ENCODE measurements at regions not wholly inside any gene's neighbourhood (a gene's known extent, or its start where the extent isn't known, plus 50 kb on each side); places are given as distances from the start of the nearest gene placed in this dataset.

- no peak overlapping the region for H3K27ac ChIP-seq (replicated peaks)
- peaks cover 2% of the 10 kb centered on the region for H3K27me3 ChIP-seq (ENCODE audit: insufficient read depth, poor library complexity, severe bottlenecking)
- no peak for DNase-seq (ENCODE audit: low read depth in 1 of 2, low spot score in 1 of 2)
- no peak overlapping the region for H3K4me3 ChIP-seq (replicated peaks; ENCODE audit: insufficient read depth, low read length)
- TF ChIP-seq REST (IDR thresholded peaks at IDR 0.05; ENCODE audit: insufficient replicate concordance, low read depth): no peak
- no peak for TF ChIP-seq POLR2AphosphoS5 (IDR thresholded peaks at IDR 0.05; ENCODE audit: low read depth)
- no peak for TF ChIP-seq CTCF (IDR thresholded peaks at IDR 0.05; ENCODE audit: insufficient read depth, low read length)
- no peak for TF ChIP-seq GABPA (IDR thresholded peaks at IDR 0.05; ENCODE audit: low read depth)
- no peak for TF ChIP-seq SPI1 (IDR thresholded peaks at IDR 0.05; ENCODE audit: borderline replicate concordance, low read depth)
These were observed 384.5 kb upstream of the MEIS1 start for GRCh38 chr2:66050392-66050791.

- Histone ChIP-seq H3K27ac (replicated peaks) (no peak overlapping the region), H3K4me3 (replicated peaks; ENCODE audit: insufficient read depth, low read length) (no peak overlapping the region), H3K27me3 (ENCODE audit: insufficient read depth, poor library complexity, severe bottlenecking) (peaks cover 2% of the 10 kb centered on the region)
- DNase-seq (ENCODE audit: low read depth in 1 of 2, low spot score in 1 of 2): no peak
- TF ChIP-seq REST (IDR thresholded peaks at IDR 0.05; ENCODE audit: insufficient replicate concordance, low read depth): no peak
- no peak for TF ChIP-seq CTCF (IDR thresholded peaks at IDR 0.05; ENCODE audit: insufficient read depth, low read length)
These were observed 386.3 kb upstream of the MEIS1 start for GRCh38 chr2:66048667-66049066.

GRCh38 chr2:66041902-66042657 is 392.8 kb upstream of the MEIS1 start:
- no peaks in the 10 kb centered on the region for H3K27me3 ChIP-seq (ENCODE audit: insufficient read depth, poor library complexity, severe bottlenecking)
- TF ChIP-seq POLR2AphosphoS5 (IDR thresholded peaks at IDR 0.05; ENCODE audit: low read depth) (no peak), GABPA (IDR thresholded peaks at IDR 0.05; ENCODE audit: low read depth) (no peak), CTCF (IDR thresholded peaks at IDR 0.05; ENCODE audit: insufficient read depth, low read length) (no peak), REST (IDR thresholded peaks at IDR 0.05; ENCODE audit: insufficient replicate concordance, low read depth) (no peak), SPI1 (IDR thresholded peaks at IDR 0.05; ENCODE audit: borderline replicate concordance, low read depth) (no peak)
- no peak for DNase-seq (ENCODE audit: low read depth in 1 of 2, low spot score in 1 of 2)
- H3K4me3 ChIP-seq (replicated peaks; ENCODE audit: insufficient read depth, low read length): no peak overlapping the region
- H3K27ac ChIP-seq (replicated peaks): no peak overlapping the region

All from HL-60 (cell line).